GM18505 (cell line): ENCODE measurements at regions not wholly inside any gene's neighbourhood (a gene's known extent, or its start where the extent isn't known, plus 50 kb on each side); places are given as distances from the start of the nearest gene placed in this dataset.

Experiments
- ATAC-seq: cut with Tn5 transposase; IDR thresholded peaks from one replicate; pipeline ENCODE4 v1.9.1; 2021; ENCODE audit not compliant: unreplicated experiment
- POLR2A ChIP-seq: IDR thresholded peaks from 4 replicates; pipeline ENCODE4 v1.6.1; 2011; ENCODE audit warnings: borderline replicate concordance; ENCODE audit not compliant: insufficient read depth, insufficient read length; ENCODE audit errors: extremely low read depth

- no peak for TF ChIP-seq POLR2A
- ATAC-seq, result no peak
Observed at GRCh38 chr4:26141051-26141721, 179.6 kb upstream of the RBPJ start.

GRCh38 chr4:26141911-26142638, 178.7 kb upstream of the RBPJ start:
- ATAC-seq, result no peak

DNA sequence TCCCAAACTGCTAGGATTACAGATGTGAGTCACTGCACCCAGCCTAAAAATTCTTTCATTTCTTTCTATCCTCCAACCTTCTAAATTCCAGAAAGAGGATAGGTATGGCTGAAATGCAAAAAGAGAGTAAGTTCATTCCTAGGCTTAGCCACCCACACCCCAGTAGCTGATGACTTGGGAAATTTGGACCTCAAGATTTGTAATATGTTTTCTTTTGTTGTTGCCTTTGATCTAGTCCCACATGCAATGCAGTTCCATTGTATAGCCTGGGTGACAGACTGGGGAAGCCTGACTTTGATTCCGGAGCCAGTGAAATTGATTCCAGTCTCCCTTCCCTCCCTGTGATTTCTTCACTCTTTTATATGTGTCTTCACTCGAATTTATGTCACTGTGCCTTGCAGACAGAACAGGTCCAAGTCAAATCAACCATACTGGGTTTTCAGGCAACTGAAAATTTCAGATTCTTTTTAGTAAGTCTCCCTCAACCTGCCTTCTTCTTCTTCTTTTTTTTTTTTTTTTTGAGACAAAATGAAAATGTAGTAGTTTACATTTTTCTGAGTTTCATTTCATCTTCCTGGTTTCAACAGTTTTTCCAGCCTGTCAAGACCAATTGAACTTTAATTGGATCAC, 176.2 kb upstream of the RBPJ start:
- no peak for ATAC-seq
- TF ChIP-seq POLR2A, result no peak

More at GRCh38 chr4:26141911-26142638, 178.7 kb upstream of the RBPJ start:
- no peak for TF ChIP-seq POLR2A

GRCh38 chr4:26145212-26145611, 175.6 kb upstream of the RBPJ start:
- no peak for TF ChIP-seq POLR2A
- ATAC-seq, result no peak

DNA sequence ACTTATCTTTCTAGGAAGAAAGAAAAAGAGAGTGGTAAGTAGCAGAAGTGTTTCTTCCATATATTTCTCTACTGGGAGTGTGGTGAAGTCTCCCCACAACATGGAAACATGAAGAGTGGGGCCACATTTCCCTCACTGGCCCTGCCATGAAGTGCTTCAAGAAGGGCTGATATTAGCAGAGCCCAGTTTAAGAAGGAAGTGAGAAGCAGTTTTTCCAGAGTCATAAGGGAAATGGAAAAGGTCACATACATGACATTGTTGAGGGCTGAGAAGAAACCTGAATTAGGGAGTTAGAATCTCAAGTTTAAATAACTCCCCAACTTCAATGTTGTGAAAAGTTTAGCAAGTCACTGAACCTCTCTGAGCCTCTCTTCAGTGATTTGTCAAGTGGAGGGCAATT, 171.9 kb upstream of the RBPJ start:
- ATAC-seq, result no peak
- TF ChIP-seq POLR2A, result no peak

DNA sequence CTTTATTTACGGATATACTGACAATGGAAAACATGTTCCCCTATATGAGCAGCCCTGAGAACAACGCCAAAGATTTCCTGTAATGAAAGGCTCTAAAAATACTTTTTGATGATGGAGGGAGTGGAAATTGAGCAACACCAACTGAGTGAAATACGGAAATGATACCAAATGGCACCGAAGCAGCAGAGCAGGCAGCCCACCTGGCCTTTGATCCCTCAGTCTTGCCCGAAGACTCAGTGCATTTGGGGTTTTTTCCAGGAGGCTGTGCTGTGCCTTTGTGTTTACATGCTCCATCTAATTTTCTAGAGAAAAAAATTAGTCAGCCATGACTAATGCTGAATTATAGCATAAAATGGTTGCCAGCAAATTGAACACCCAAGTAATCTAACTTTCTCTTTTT, 169.9 kb upstream of the RBPJ start:
- TF ChIP-seq POLR2A, result no peak
- no peak for ATAC-seq

GRCh38 chr4:26151615-26152014, 169.2 kb upstream of the RBPJ start:
- ATAC-seq, result no peak
- no peak for TF ChIP-seq POLR2A

DNA sequence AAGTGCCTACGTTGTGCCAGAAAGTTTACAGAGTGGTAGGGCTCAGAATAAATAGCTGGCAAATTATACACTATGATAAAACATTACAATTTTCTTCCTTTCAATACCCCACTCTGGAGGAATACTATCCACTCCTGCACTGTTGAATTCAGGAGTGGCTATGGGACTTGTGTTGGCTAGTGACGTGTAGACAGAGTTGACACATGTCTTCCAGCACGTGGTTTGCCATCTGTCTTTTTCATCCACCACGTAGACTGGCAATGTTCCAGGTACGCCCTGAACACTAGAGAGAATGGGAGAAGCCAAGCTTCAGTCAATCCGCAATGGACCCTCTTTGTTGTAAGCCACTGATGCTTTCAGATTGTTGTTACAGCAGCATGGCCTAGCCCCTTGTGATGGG, 168.8 kb upstream of the RBPJ start:
- no peak for TF ChIP-seq POLR2A
- no peak for ATAC-seq

DNA sequence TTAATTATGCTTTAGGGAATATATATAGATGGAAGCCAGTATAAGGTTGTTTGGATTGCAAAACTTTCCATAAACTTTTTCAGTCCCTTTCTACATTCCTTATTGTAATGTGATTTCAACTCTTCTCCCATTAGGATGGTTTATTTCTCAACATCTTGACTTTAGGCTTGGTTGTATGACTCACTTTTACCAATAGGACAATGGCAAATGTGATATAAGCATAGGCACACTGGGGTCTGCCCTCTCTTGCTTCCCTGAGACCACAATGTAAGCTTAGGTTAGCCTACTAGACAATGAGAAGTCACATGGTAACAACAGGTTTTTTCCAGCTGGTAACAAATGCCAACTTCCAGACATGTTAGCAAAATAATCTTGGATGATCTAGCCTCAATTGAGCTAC, 163.3 kb upstream of the RBPJ start:
- TF ChIP-seq POLR2A, result no peak

DNA sequence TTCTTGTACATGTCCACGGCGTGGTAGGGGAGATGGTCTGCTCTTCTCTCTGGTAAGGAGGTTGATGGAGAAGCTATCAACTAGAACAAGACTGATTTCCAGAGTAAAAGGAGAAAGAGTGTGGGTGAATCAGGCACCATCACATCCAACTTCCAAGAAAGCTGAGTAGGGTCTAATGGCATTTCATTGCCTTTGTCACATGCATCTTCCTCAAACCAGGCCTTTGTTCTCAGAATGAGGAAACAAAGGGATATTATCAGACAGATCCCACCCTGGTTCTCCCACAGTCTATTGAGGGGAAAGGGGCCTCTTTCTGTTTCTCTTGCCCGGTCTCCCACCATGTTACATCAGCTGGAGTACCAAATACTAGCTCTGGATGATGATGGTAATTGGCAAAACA, 160.2 kb upstream of the RBPJ start:
- no peak for ATAC-seq
- no peak for TF ChIP-seq POLR2A

More for the DNA sequence above, 163.3 kb upstream of the RBPJ start:
- ATAC-seq, result no peak

GRCh38 chr4:26161030-26161824, 159.6 kb upstream of the RBPJ start:
- ATAC-seq, result no peak
- no peak for TF ChIP-seq POLR2A

GRCh38 chr4:26162101-26162500, 158.7 kb upstream of the RBPJ start:
- ATAC-seq, result no peak
- TF ChIP-seq POLR2A, result no peak
